RWPE1 (cell line): ENCODE measurements at regions not wholly inside any gene's neighbourhood (a gene's known extent, or its start where the extent isn't known, plus 50 kb on each side); places are given as distances from the start of the nearest gene placed in this dataset.

Experiments
- CTCF ChIA-PET: fragments of 350-600 bp; sonication (Branson Sonifier 250); formaldehyde crosslinking; extraction: SDS; loops from one replicate; lab custom pipeline; 2021; lab: Yijun Ruan, JAX
- POLR2A ChIA-PET: fragments of 400-600 bp; formaldehyde crosslinking; extraction: SDS; loops from one replicate; lab custom pipeline; 2020; ENCODE audit warnings: antibody characterized with exemption; ENCODE audit not compliant: low non-redundant PET; lab: Yijun Ruan, JAX
- DNase-seq: peaks from one replicate; pipeline ENCODE4 v3.0.0; 2012; ENCODE audit warnings: low spot score
- H3K27ac ChIP-seq: fragments of 450-650 bp; 2 replicates; pipeline ENCODE4 v1.5.1; 2017
- CTCF ChIP-seq: fragments of 450-650 bp; conservative IDR thresholded peaks from 2 replicates; pipeline ENCODE4 v1.5.1; 2017; ENCODE audit warnings: low read depth, mild to moderate bottlenecking

DNA sequence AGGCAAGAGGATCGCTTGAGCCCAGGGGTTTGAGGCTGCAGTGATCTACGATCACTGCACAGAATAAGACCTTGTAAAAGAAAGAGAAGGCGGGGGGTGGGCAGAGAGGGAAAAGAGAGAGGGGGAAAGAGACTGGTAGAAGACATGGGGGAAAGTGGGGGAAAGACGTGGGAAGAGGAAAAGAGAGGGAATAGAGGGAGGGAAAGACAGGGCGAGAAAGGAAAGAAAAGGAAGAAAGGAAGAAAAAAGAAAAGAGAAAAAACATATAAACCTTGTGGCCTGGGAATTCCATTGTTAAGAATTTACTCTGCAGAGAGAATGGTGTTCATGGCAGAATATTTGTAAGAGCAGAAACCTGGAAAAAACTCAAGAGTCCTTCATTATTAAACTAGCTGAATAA is 120.4 kb downstream of the RMI2 start:
- CTCF ChIA-PET, result interaction anchor here (0.6 kb wide), 1 partner anchor 94 kb away, joined by 3 read pairs; no protein-coding TSS in a partner anchor
- POLR2A ChIA-PET, result no interaction called here
- no peak for TF ChIP-seq CTCF
- no peak for DNase-seq
- no peak overlapping the region for H3K27ac ChIP-seq

DNA sequence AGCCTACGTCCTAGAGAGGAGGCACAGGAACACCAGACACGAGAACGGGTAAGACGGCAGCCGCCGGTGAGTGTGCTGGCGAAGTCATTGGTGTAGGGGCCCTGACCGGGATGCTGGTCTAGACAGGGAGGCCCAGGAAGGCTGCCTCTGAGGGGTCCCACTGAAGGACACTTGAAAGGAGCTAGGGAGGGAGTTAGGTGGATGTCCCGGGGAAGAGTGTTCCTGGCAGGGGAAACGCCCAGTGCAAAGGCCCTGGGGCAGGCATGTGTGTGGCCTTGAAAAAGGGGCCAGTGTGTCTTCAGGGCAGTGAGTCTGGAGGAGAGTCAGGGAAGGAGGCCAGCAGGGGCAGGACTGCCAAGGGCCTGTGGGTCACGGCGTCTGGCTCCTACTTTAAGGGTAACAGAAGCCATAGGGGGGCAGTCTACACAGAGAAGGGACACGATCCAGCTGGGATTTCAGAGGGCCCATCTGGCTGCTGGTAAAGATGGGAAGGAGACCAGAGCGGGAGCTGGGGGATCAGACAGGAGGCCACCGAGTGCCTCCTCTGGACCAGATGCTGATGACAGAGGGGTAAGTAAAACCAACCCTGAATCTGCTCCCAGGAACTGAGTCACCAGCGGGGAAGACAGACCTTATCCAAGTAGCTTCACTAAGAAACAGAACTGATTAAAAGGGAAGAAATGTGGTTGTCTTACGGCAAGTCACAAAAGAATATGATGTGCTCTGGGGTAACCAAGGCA is 115.9 kb downstream of the LITAF start:
- no peak for TF ChIP-seq CTCF
- no peak overlapping the region for H3K27ac ChIP-seq
- ChIA-PET POLR2A (no interaction called here), CTCF (interaction anchor here (0.6 kb wide), 1 partner anchor 510 kb away, joined by 3 read pairs; no protein-coding TSS in a partner anchor)
- DNase-seq, result no peak

- ChIA-PET CTCF (interaction anchor here (0.6 kb wide), 1 partner anchor 509 kb away, joined by 3 read pairs; no protein-coding TSS in a partner anchor), POLR2A (no interaction called here)
- H3K27ac ChIP-seq, result no peak overlapping the region
Measured at GRCh38 chr16:11471548-11471947, 115.2 kb downstream of the LITAF start.

DNA sequence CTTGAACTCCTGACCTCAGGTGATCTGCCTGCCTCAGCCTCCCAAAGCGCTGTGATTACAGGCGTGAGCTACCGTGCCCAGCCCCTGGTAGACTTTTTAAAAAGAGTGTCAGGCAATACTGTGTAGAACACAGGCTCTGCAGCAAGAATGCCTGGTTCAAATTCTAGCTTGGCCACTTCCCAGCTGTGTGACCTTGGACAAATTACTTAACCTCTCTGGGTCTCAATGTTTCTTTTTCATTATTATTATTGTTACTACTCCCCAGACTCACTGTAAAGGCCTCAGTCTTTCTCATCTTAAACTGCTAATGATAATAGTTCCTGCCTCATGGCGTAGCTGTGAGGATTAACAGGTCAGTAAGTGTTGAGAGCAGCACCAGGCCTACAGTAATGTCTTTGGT is 114.3 kb downstream of the LITAF start:
- ChIA-PET POLR2A (no interaction called here), CTCF (no interaction called here)
- DNase-seq, result no peak
- no peak overlapping the region for H3K27ac ChIP-seq
- TF ChIP-seq CTCF, result no peak

More at GRCh38 chr16:11471548-11471947, 115.2 kb downstream of the LITAF start:
- no peak for TF ChIP-seq CTCF
- no peak for DNase-seq

- H3K27ac ChIP-seq, result no peak overlapping the region
- DNase-seq, result no peak
- ChIA-PET CTCF (no interaction called here), POLR2A (interaction anchor here (0.5 kb wide), 1 partner anchor 61 kb away, joined by 3 read pairs; no protein-coding TSS in a partner anchor)
- TF ChIP-seq CTCF, result no peak
Measured at GRCh38 chr16:11472851-11473250, 113.9 kb downstream of the LITAF start.

DNA sequence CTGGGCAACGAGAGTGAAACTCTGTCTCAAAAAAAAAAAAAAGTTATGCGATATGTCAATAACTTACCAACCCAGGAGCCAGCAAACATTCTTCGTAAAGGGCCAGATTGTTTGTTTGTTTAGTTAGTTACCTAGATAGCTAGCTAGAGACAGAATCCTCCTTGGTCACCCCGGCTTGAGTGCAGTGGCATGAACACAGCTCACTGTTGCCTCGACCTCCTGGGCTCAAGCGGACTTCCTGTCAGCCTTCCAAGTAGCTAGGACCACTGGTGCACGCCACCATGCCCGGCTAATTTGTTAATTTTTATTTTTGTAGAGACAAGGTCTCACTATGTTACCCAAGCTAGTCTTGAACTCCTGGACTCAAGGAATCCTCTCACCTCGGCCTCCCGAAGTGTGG is 113.0 kb downstream of the LITAF start:
- POLR2A ChIA-PET, result no interaction called here

More for the DNA sequence above, 113.0 kb downstream of the LITAF start:
- DNase-seq, result no peak
- CTCF ChIA-PET, result interaction anchor here (0.6 kb wide), 1 partner anchor 361 kb away, joined by 3 read pairs; no protein-coding TSS in a partner anchor
- no peak overlapping the region for H3K27ac ChIP-seq
- TF ChIP-seq CTCF, result no peak
